ENCODE measurements at regions not wholly inside any gene's neighbourhood (a gene's known extent, or its start where the extent isn't known, plus 50 kb on each side); places are given as distances from the start of the nearest gene placed in this dataset.

GRCh38 chr2:116696903-116697302 lies 1117.6 kb upstream of the DDX18 start:
- DNase-seq (no peak), ATAC-seq (ENCODE audit: low FRiP score) (no peak)
- Histone ChIP-seq H3K4me1 (ENCODE audit: control insufficient read depth in 1 of 2, insufficient read depth in 2 of 2, low read length in 2 of 2) (no peaks in the 10 kb centered on the region), H3K27me3 (ENCODE audit: control insufficient read depth in 1 of 2, insufficient read depth in 2 of 2, low read length in 1 of 2) (no peaks in the 10 kb centered on the region), H3K4me3 (ENCODE audit: low read length in 2 of 2) (no peak overlapping the region), H3K36me3 (ENCODE audit: control insufficient read depth in 1 of 2, insufficient read depth in 2 of 2, low read length in 1 of 2) (no peaks in the 10 kb centered on the region), H3K9me3 (ENCODE audit: control insufficient read depth, low read length) (no peaks in the 10 kb centered on the region), H3K27ac (ENCODE audit: low read depth in 1 of 2, low read length in 2 of 2) (no peak overlapping the region)
- intact Hi-C loops (cut with DNase I): no loop called here

DNA sequence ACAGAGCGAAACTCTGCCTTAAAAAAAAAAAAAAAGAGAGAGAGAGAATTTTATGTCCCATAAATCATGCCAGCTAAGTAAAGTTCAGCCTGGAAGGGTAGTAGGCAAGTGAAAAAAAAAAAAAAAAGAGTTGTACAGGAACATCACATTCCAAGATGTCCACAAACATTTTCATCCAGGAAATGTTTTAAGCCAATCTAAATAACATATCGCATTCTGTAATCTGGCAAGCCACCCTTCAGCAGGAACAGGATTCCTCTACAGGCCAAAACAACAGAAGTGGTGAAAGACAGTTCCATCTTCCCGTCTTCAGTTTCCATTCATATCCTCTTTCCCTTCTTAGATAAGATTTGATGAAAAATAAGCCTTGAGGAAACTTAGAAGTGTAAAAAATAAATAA lies 1108.1 kb upstream of the DDX18 start:
- Histone ChIP-seq H3K9me3 (ENCODE audit: control insufficient read depth, low read length) (no peaks in the 10 kb centered on the region), H3K4me1 (ENCODE audit: control insufficient read depth in 1 of 2, insufficient read depth in 2 of 2, low read length in 2 of 2) (no peaks in the 10 kb centered on the region), H3K4me3 (ENCODE audit: low read length in 2 of 2) (no peak overlapping the region), H3K27ac (ENCODE audit: low read depth in 1 of 2, low read length in 2 of 2) (no peak overlapping the region), H3K27me3 (ENCODE audit: control insufficient read depth in 1 of 2, insufficient read depth in 2 of 2, low read length in 1 of 2) (no peaks in the 10 kb centered on the region), H3K36me3 (ENCODE audit: control insufficient read depth in 1 of 2, insufficient read depth in 2 of 2, low read length in 1 of 2) (no peaks in the 10 kb centered on the region)
- intact Hi-C loops (cut with DNase I): no loop called here
- DNase-seq (no peak), ATAC-seq (ENCODE audit: low FRiP score) (no peak)
- 35% methylated on average over 3 of the region's 3 CpGs for WGBS, 2 donors

DNA sequence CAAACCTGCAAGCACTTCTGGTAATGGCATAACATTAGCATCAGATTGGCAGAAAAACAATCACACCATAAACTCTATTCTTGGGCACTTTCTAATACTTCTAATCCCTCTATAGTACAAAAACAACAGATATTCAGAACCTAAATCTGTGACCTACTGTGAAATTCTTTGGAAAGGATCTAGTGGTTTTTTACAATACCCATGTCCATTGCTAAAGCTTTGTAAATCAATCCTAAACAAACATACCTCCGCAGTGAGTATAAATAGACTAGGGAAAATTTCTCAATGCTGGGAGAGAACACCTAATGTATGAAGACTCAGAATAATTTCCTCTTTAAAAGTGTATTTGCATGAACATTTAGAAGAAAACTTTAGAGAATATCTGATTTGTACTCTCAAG lies 1098.5 kb upstream of the DDX18 start:
- Histone ChIP-seq H3K27ac (ENCODE audit: low read depth in 1 of 2, low read length in 2 of 2) (no peak overlapping the region), H3K4me1 (ENCODE audit: control insufficient read depth in 1 of 2, insufficient read depth in 2 of 2, low read length in 2 of 2) (no peaks in the 10 kb centered on the region), H3K36me3 (ENCODE audit: control insufficient read depth in 1 of 2, insufficient read depth in 2 of 2, low read length in 1 of 2) (no peaks in the 10 kb centered on the region), H3K4me3 (ENCODE audit: low read length in 2 of 2) (no peak overlapping the region), H3K27me3 (ENCODE audit: control insufficient read depth in 1 of 2, insufficient read depth in 2 of 2, low read length in 1 of 2) (no peaks in the 10 kb centered on the region), H3K9me3 (ENCODE audit: control insufficient read depth, low read length) (peaks cover under 1% of the 10 kb centered on the region)
- intact Hi-C loops (cut with DNase I): no loop called here
- DNase-seq: no peak
- WGBS, 2 donors: 36 to 51% methylated on average over 1 of the region's 1 CpG
- no peak for ATAC-seq (ENCODE audit: low FRiP score)

- no peaks in the 10 kb centered on the region for H3K36me3 ChIP-seq (ENCODE audit: control insufficient read depth in 1 of 2, insufficient read depth in 2 of 2, low read length in 1 of 2)
- no peak for ATAC-seq (ENCODE audit: low FRiP score)
- no peak overlapping the region for H3K4me3 ChIP-seq (ENCODE audit: low read length in 2 of 2)
- 84 to 89% methylated on average over 2 of the region's 2 CpGs for WGBS, 2 donors
- no peak for DNase-seq
- no peaks in the 10 kb centered on the region for H3K27me3 ChIP-seq (ENCODE audit: control insufficient read depth in 1 of 2, insufficient read depth in 2 of 2, low read length in 1 of 2)
- no peaks in the 10 kb centered on the region for H3K4me1 ChIP-seq (ENCODE audit: control insufficient read depth in 1 of 2, insufficient read depth in 2 of 2, low read length in 2 of 2)
- H3K9me3 ChIP-seq (ENCODE audit: control insufficient read depth, low read length): peaks cover 1% of the 10 kb centered on the region
- no peak overlapping the region for H3K27ac ChIP-seq (ENCODE audit: low read depth in 1 of 2, low read length in 2 of 2)
- intact Hi-C loops (cut with DNase I): no loop called here
Measured at GRCh38 chr2:116716444-116716843, 1098.0 kb upstream of the DDX18 start.

DNA sequence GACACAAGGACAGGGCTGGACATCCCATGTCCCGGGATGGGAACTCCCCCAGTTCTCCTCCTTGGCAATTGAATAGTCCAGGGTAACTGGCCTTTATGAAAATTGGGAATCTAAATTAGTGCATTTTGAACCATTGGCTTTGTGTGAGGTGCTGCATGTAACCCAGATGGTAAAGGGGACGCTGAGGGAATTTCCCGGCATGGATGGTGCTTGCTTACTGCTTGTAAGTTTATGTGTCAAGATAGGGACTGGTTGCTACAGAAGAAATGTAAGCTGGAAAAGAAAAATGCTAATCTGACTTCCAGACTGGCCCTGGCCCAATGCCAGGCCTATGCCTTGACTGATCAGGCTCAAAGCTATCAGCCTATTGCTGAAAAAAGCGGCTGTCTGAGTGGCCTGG lies 1096.7 kb upstream of the DDX18 start:
- Histone ChIP-seq H3K27me3 (ENCODE audit: control insufficient read depth in 1 of 2, insufficient read depth in 2 of 2, low read length in 1 of 2) (no peaks in the 10 kb centered on the region), H3K4me3 (ENCODE audit: low read length in 2 of 2) (no peak overlapping the region), H3K27ac (ENCODE audit: low read depth in 1 of 2, low read length in 2 of 2) (no peak overlapping the region), H3K36me3 (ENCODE audit: control insufficient read depth in 1 of 2, insufficient read depth in 2 of 2, low read length in 1 of 2) (no peaks in the 10 kb centered on the region), H3K9me3 (ENCODE audit: control insufficient read depth, low read length) (peaks cover 3% of the 10 kb centered on the region), H3K4me1 (ENCODE audit: control insufficient read depth in 1 of 2, insufficient read depth in 2 of 2, low read length in 2 of 2) (no peaks in the 10 kb centered on the region)
- ATAC-seq (ENCODE audit: low FRiP score) (no peak), DNase-seq (no peak)
- WGBS, 2 donors: 66 to 79% methylated on average over 4 of the region's 4 CpGs
- intact Hi-C loops (cut with DNase I): no loop called here

DNA sequence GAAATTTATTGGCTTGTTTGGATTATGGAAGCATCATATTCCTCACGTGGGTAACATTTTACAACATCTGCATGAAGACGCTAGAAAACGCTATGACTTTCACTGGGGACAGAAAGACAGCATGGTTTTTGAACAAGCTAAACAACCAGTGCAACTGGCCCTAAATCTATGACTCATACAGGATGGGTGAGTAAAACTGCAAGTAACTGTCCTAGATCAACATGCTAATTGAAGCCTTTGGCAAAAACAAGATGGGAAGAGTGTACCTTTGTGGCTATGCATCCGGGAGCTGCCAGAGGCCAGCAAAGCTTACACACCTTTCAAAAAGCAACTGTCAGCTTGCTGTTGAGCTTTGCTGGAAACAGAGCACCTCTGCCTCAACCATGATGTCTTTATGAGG lies 1096.0 kb upstream of the DDX18 start:
- H3K27ac ChIP-seq (ENCODE audit: low read depth in 1 of 2, low read length in 2 of 2): no peak overlapping the region
- H3K9me3 ChIP-seq (ENCODE audit: control insufficient read depth, low read length): peaks cover 3% of the 10 kb centered on the region
- H3K27me3 ChIP-seq (ENCODE audit: control insufficient read depth in 1 of 2, insufficient read depth in 2 of 2, low read length in 1 of 2): no peaks in the 10 kb centered on the region
- no peak overlapping the region for H3K4me3 ChIP-seq (ENCODE audit: low read length in 2 of 2)
- WGBS, 2 donors: 78 to 84% methylated on average over 4 of the region's 4 CpGs
- no peak for ATAC-seq (ENCODE audit: low FRiP score)
- no peaks in the 10 kb centered on the region for H3K36me3 ChIP-seq (ENCODE audit: control insufficient read depth in 1 of 2, insufficient read depth in 2 of 2, low read length in 1 of 2)
- intact Hi-C loops (cut with DNase I): no loop called here
- no peak for DNase-seq
- H3K4me1 ChIP-seq (ENCODE audit: control insufficient read depth in 1 of 2, insufficient read depth in 2 of 2, low read length in 2 of 2): no peaks in the 10 kb centered on the region

GRCh38 chr2:116719836-116720235 lies 1094.7 kb upstream of the DDX18 start:
- no peak for DNase-seq

GRCh38 chr2:116724550-116724949 lies 1089.9 kb upstream of the DDX18 start:
- DNase-seq (no peak), ATAC-seq (ENCODE audit: low FRiP score) (no peak)
- Histone ChIP-seq H3K9me3 (ENCODE audit: control insufficient read depth, low read length) (peaks cover 3% of the 10 kb centered on the region), H3K4me3 (ENCODE audit: low read length in 2 of 2) (no peak overlapping the region), H3K4me1 (ENCODE audit: control insufficient read depth in 1 of 2, insufficient read depth in 2 of 2, low read length in 2 of 2) (no peaks in the 10 kb centered on the region), H3K27me3 (ENCODE audit: control insufficient read depth in 1 of 2, insufficient read depth in 2 of 2, low read length in 1 of 2) (no peaks in the 10 kb centered on the region), H3K27ac (ENCODE audit: low read depth in 1 of 2, low read length in 2 of 2) (no peak overlapping the region), H3K36me3 (ENCODE audit: control insufficient read depth in 1 of 2, insufficient read depth in 2 of 2, low read length in 1 of 2) (no peaks in the 10 kb centered on the region)
- 24 to 31% methylated on average over 1 of the region's 1 CpG for WGBS, 2 donors
- intact Hi-C loops (cut with DNase I): no loop called here

More at GRCh38 chr2:116719836-116720235, 1094.7 kb upstream of the DDX18 start:
- Histone ChIP-seq H3K9me3 (ENCODE audit: control insufficient read depth, low read length) (peaks cover 3% of the 10 kb centered on the region), H3K27me3 (ENCODE audit: control insufficient read depth in 1 of 2, insufficient read depth in 2 of 2, low read length in 1 of 2) (no peaks in the 10 kb centered on the region), H3K4me3 (ENCODE audit: low read length in 2 of 2) (no peak overlapping the region), H3K27ac (ENCODE audit: low read depth in 1 of 2, low read length in 2 of 2) (no peak overlapping the region), H3K4me1 (ENCODE audit: control insufficient read depth in 1 of 2, insufficient read depth in 2 of 2, low read length in 2 of 2) (no peaks in the 10 kb centered on the region), H3K36me3 (ENCODE audit: control insufficient read depth in 1 of 2, insufficient read depth in 2 of 2, low read length in 1 of 2) (no peaks in the 10 kb centered on the region)
- WGBS, 2 donors: 59 to 72% methylated on average over 2 of the region's 2 CpGs
- intact Hi-C loops (cut with DNase I): no loop called here
- ATAC-seq (ENCODE audit: low FRiP score): no peak

DNA sequence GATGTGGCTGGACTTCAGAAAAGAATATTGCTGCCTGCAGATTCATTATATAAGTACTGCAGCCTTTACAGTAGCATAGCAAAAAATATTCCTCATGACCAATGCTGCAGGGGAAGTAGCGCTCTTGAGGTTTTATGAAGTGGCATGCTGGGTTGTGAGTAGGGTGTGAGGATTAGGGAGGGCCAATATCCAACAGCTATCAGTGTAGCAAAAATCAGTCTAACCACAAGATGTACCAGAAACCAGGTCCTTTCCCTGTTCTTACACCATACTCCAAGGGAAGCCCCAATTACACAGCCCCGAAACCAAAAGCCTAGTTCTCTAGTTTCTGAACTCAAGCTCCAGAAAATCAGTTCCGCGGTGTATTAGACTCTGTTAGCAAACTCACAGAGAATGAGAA lies 1082.2 kb upstream of the DDX18 start:
- H3K4me3 ChIP-seq (ENCODE audit: low read length in 2 of 2): no peak overlapping the region
- H3K9me3 ChIP-seq (ENCODE audit: control insufficient read depth, low read length): no peaks in the 10 kb centered on the region
- 90 to 97% methylated on average over 4 of the region's 4 CpGs for WGBS, 2 donors
- ATAC-seq (ENCODE audit: low FRiP score): no peak
- H3K36me3 ChIP-seq (ENCODE audit: control insufficient read depth in 1 of 2, insufficient read depth in 2 of 2, low read length in 1 of 2): no peaks in the 10 kb centered on the region
- H3K4me1 ChIP-seq (ENCODE audit: control insufficient read depth in 1 of 2, insufficient read depth in 2 of 2, low read length in 2 of 2): no peaks in the 10 kb centered on the region
- H3K27me3 ChIP-seq (ENCODE audit: control insufficient read depth in 1 of 2, insufficient read depth in 2 of 2, low read length in 1 of 2): no peaks in the 10 kb centered on the region
- intact Hi-C loops (cut with DNase I): no loop called here
- DNase-seq: no peak
- no peak overlapping the region for H3K27ac ChIP-seq (ENCODE audit: low read depth in 1 of 2, low read length in 2 of 2)
